HK-2 (cell line): ENCODE measurements at regions not wholly inside any gene's neighbourhood (a gene's known extent, or its start where the extent isn't known, plus 50 kb on each side); places are given as distances from the start of the nearest gene placed in this dataset.
A peak's percentile ranks its signal among the peaks of the same experiment; 100 is the strongest.

Experiments
- DNase-seq: peaks from one replicate; pipeline ENCODE4 v3.0.0-alpha.2; 2018; ENCODE audit not compliant: unreplicated experiment

DNA sequence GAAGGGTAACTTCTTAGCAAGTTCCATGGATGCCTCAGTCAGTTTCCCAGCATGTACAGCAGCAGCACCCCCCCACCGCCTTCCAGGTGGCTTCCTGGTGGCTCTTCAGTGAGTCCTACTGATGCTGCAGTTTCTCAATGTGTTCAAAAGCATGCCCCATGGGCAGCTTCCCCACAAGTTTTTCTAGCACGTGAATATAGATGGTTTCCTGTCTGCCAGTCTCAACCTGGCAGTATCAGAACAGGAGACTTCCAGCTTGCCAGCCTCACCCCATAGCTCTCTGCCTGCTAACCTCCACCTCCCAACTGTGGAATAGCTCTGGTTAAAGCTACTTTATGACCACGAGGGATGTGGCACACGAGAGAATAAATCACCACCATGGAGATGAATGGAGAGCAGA is 188.3 kb upstream of the SLCO3A1 start:
- no peak for DNase-seq

DNA sequence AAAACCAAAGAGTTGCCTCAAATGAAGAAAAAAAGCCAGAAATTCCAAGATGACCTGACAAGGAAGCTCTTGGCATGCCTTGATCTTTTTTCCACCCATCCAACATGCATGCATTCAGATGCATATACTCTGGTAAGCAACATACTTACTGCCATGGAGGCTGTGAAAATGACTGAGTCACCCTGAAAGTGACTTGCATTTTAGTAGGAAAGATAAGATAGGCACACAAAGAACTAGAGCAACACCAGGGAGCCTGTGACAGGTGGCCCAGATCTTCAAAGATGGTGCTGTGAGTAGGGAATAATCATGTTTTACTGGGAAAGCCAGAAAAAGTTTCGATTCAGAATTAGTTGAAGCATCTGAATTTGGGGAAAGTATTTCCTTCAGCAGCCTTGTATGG is 185.1 kb upstream of the SLCO3A1 start:
- no peak for DNase-seq

DNA sequence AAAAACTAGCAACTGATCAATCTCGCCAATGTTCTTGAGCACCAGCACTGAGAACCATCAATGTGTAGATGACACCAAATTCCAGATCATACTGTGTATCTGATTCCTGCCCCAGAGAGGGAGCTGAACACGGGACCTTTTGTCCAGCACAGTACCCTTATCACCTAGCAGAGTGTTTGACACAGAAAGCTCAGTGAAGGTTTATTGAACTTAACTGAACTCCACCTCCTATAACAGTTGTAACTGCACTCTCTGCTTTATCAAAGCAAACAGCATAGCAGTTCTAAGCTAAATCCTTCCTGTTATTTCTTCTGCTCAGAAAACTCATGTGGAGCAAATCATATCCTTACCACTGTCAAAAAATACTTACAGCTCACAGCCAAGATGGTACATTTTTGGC is 183.4 kb upstream of the SLCO3A1 start:
- DNase-seq = no peak

DNA sequence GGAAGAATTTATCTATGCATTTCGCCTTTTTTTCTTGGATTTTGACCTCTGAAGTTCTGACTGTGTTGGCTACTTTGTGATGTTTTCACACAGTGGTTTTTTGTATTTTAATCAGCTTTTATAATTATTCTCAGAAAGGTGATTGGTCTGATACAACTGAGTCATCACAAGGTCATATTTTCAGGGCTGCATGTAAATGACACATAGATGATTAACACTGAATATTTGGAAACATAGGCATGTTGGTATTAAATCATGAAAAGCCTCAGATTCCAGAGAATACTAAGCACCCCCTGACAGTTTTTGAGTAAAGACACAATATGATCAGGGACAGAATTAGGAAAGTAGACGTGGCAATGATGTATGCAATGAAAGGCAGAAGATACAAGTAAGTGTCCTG is 175.5 kb upstream of the SLCO3A1 start:
- no peak for DNase-seq

DNA sequence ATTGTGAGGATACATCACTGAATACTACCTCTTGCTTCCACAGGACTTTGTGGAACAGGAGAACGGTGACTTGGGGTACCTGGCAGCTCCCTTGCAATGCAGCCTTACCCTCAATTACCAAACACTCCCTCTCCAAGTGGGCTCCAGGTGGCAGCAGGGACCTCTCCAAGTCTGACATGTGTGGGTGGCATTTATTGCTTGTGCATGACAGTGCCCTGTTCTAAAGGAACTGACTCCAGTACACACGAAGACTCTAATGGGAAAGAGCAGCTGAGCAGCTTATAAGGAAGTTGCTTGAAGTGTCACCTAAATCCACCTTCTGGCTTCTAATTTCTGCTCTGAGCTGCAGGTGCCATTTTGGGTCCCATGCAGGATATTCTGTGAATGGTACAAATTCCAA is 174.1 kb upstream of the SLCO3A1 start:
- no peak for DNase-seq

DNA sequence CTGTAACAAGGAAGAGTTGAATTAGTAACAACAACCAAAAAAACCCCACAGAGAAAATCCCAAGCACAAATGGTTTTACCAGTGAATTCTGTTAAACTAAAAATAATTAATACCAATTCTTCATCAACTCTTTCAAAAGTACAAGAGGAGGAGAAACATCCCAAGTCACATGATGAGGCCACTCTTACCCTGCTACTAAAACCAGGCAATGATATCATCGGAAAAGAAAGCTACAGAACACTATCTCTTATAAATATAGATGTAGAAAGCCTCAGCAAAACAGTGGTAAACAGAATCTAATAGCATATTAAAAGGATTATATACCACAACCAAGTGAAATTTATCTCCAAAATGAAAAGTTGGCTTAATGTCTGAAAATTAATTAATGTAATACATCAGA is 168.1 kb upstream of the SLCO3A1 start:
- no peak for DNase-seq

DNA sequence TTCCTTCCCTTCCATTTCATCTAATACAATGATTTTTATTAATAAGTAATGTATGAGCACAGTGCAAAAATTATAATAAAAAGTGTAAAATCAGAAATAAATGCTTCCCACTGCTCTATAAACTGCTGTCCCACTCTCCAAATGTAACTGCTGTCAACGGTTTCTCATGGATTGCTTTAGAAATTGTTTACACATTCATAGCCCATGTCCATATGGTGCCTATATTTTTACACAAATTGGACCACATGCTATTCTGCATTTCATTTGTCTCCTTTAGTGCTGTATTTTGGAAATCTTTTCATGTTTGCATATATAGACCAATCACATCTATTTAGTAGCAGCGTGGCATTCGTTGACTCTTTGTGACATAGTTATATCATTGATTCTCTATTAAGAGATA is 164.7 kb upstream of the SLCO3A1 start:
- no peak for DNase-seq

DNA sequence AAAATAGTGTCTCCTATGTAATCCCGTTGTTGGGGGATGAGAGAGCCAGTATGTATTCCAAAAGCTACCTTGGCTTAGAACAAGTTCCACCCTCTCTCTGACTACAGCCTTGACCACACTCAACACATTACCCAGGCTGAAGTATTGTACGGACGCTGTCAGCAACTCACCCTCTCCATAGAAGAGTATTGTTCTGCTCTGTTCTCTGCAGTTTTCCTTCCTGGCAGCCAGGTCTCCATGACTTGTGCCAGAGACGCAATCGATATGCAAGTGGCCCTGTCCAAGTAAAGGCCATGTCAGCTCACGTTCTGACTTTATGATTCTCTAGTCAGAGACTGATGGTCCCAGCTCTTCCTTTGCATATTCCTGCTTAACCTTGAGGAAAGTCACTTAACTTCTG is 164.1 kb upstream of the SLCO3A1 start:
- no peak for DNase-seq

DNA sequence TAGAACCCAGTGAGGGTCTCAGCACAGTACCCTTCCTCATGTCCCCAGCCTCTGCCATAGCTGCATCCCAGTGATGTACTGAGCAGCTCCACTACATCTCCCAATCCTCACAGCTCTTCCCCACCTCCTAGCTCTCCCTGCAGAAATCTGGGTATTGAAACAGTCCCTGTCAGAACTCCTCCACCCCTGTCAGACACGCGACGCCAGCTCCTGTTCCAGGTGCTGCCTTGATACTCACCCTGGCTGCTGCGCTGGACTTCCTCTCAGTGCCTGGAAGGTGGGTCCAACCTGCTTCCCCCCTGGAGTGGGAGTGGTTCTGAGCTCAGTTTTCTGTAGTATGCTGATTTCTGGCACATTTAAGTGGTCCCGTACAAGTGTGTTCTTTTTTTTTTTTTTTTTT is 160.9 kb upstream of the SLCO3A1 start:
- no peak for DNase-seq

DNA sequence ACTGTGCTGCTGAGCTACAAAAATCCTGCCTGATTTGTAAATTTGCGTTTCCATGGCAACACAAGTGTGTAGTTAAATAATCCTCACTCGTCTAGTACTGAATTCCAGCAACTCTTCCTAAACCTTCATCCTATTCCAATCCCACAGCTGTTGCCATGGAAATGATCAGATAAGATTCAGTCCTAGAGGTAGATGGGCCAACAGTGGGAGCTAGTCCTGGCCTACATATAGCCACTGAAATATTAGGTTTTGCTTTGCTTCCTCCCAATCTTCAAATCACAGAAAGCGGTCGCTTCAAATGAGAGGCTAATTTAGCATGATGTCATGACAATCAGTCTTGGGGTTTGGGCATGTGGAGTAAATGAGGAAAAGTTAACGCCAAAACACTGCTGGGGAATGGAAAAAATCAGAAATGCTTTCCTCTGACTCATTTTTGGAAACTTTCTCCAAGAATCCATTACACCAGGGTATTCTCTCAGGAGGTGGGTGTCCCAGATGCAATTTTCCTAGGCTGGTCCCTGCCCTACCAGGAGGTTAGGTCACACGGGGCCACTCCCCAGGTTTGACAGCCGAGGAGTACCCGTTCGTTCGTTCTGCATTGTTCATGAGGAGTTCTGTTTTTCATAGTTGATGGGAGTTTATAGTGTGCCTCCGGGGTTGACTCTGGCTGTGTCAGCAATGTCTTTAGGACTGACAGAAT is 159.2 kb upstream of the SLCO3A1 start:
- DNase-seq = no peak

DNA sequence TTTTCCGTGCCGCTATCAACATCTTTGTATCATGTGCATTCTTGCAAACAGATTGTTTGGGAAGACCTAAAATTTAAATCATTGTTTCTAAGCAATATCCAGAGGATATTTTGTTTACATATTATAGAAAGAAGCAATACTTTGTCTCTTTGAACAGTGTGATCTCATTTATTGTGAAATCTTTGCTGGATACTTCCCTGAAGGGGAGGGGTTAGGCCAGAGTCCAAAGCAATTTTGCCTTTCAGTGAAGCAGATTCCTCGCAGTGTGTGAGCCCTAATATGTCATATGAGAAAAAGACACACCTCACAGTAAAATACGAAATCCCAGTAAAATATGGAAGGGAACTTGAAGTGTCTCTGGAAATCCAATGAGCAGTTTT is 158.7 kb upstream of the SLCO3A1 start:
- DNase-seq = no peak

DNA sequence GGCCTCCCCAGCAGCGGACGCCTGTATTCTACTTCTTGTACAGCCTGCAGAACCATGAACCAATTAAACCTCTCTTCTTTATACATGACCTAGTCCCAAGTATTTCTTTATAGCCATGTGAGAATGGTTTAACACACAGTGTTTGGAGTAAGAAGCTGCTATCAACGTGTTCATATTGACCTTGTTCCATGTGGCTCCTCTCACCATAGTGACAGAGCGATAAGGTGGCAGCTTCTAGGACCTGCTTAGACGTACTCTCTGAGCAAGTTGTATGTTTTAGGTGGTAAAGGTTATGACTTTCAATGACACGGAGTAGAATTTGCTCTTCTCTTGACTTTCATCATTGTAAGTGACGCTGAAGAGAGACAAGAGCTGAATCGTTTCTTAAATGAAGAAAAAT is 157.7 kb upstream of the SLCO3A1 start:
- DNase-seq = no peak

DNA sequence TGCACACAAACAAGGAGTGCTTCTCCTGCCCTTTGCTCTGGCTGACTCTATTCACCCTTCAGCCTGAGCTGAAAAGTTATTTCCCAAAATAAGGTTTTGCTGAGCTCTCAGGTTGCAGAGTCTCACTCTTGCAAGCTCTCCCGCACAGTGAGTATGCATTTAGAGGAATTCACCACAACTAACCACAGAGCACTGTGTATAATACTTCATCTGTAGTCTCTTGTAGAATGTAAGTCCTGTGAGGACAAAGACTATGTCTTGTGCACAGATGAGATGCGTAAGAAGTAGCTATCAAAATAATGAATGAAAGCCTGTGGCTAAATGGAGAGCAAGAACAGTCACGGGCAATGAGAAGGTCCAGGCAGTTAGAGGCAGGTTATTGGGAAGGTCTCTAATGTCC is 156.5 kb upstream of the SLCO3A1 start:
- no peak for DNase-seq

DNA sequence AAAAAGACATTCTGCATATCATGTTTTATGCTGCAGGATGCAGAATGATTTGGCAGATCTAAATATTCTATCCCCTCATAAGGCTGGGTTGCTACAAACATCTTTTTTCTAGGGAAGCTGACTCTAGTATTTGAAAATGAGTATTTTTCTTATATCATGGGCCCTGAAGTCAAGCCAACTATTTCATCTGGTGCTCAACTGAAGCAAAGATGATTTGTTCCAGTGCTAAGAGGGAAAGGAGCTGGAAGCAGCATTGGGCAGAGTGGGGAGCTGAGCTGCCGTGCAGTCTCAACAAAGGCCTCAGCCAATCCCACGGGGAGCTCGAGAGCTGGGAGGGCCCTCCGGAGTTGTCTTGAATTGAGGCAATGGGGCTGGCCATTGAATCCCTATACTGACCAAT is 155.3 kb upstream of the SLCO3A1 start:
- no peak for DNase-seq

DNA sequence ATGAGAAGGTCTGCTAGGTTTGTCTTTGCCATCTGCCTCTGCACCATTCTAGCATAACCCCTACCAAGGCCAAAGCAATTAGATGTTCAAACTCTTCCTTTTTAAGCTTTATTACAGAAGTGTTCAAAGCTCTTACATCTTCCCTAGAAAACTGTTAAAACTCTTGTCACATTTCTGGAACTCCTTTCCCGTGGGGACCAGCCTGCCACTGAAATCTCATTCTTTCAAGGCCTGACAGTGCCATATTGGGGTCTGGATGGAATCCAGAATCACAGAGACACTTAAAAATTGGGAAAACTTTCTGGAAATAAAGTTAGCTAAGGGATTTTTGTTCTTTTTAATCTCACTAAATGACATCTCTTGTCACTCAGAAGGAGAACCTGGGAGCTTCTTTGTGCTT is 153.8 kb upstream of the SLCO3A1 start:
- DNase-seq = no peak

DNA sequence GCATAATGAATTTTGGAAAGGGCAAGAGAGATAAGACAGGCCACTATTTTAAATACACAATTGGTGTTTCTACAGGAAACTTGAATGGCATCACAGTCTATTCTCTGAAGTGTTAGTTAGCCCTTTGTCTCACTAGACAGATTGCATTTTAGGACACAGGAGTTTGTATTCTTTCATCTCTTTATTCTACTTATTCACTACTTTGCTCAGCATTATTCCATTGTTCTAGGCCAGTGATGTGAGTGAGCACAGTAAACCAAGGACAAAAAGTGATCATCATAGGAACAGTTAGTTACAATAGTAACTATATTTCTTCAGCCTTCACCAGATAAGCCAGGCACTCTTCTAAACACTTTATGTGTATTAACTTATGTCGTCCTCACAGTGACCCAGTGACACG is 150.2 kb upstream of the SLCO3A1 start:
- DNase-seq = no peak

DNA sequence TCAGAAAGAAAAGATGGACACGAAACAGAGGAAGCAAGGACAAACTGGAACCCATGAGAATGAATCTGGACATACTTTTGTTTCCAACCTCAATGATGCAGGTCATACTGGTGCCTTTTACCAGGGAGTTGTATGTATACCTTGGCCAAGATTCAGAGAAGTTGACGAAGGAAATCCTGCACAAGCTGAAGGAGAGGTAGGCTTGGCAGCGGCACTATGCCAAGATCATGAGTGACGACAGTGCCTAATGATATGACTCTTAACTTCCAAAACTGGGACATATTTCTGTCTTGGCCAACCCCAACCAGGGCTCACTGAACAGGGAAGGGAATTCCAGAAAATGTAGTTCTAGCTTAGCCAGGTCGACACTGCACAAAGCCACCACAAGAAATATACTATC is 149.2 kb upstream of the SLCO3A1 start:
- no peak for DNase-seq

DNA sequence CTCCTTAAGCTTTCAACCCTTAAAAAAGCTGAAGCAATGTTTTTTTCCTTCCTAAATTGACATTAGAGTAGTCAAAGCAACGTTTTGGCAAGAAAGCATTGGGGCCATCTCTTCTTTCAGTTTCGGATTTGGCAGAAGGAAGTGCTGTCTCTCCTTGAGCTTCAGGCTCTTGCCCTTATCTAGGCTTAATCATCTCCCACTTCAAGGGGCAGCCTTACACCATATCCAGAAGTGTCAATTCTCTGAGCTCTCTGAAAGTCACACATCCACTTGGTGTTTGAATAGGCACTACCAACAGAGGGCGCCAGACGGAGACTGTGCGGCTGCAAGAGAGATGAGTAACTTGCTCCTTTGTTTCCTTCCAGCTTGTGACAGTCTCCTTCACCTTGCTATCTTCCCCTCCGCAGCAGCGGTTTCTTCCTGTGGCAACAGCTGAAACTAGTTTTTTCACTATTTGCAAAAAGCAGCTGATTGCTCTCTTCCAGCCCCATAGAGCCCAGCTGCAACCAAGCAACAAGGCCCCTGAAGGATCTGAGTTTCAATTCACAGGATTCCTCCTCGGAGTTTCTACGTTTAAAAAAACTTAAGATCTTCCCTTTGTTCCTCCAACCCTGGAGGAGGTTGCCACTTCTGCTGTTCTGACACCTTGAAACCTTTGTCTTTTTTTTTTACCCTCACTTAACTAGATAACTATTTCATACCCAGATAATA is 147.0 kb upstream of the SLCO3A1 start:
- peak; percentile 53 for DNase-seq

DNA sequence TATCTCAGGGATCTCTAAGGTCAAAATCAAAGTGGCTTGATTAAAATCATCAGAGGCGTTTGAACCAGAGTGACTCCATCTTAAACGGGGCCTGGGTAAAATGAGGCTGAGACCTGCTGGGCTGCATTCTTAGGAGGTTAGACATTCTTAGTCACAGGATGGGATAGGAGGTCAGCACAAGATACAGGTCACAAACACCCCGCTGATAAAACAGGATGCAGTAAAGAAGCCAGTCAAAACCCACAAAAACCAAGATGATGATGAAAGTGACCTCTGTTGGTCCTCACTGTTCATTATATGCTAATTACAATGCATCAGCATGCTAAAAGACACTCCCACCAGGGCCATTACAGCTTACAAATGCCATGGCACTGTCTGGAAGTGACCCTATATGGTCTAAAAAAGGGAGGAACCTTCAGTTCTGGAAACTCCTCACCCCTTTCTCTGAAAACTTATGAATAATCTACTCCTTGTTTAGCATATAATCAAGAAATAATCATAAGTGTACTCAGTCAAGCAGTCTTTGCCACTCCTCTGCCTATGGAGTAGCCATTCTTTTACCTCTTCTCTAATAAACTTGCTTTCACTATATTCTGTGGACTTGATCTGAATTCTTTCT is 143.3 kb upstream of the SLCO3A1 start:
- no peak for DNase-seq

DNA sequence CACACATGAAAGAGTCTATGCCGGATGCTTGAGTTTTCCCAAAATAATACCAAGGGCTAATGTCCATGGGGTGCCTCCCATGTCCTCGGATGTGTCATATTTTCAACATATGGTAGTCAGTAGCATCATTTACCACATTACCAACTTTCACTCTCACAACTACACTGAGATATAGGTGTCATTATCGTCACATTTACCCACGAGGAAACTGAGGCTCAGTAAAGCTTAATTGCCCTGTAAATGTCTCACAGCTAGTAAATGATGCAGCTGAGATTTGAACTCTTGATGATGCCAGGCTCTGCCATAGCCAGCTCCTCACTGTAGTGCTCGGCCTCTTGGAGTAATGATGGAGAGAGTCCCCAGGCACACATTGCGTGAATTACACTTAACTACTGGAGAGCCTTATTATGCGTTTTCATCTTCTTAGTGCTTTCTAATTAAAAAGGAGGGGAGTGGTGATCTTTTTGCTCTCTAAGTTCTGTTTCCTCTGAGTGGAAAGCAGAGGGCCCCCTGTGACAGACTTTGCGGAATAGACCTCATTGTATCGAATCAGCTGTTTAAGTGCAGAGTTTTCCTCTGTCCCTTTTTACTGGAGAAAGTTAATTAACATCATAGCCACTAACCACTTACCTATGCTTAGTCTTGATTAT is 142.0 kb upstream of the SLCO3A1 start:
- no peak for DNase-seq

DNA sequence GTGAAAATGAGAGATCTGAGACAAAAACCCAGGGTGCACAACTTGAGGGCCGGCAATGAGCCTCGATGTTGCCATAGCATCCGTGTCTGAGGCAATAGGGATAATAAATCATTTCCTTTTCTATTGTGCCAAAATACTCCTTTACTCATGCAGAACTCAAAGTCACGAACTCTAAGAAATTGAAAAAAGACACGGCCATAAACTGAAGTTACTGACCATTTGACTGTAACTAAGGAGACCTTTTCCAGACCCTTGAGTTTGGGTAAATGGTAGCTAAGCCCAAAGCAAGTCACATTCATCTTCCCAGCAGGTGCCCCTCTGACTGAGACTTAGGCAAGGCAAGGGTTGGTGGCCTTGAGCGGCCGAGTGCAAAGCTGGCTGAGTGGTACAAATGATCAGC is 141.2 kb upstream of the SLCO3A1 start:
- DNase-seq = no peak

DNA sequence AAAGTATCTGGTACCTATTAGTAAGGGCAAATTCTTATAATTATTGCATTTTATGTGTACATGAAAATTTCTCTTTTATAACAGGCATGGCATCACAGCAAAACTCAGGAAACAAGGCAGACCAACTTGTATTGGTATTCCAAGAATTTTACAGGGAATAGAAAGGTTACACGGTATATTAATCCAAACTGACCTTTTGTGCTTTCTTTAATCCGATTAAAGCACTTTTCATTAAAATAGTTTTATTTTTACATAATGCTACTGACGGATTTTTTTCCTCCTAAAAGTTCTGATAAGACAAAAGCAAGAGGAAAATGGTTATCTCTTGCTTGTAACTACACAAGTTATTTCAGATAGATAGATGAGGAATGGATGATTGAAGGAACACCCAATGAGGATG is 137.0 kb upstream of the SLCO3A1 start:
- no peak for DNase-seq

DNA sequence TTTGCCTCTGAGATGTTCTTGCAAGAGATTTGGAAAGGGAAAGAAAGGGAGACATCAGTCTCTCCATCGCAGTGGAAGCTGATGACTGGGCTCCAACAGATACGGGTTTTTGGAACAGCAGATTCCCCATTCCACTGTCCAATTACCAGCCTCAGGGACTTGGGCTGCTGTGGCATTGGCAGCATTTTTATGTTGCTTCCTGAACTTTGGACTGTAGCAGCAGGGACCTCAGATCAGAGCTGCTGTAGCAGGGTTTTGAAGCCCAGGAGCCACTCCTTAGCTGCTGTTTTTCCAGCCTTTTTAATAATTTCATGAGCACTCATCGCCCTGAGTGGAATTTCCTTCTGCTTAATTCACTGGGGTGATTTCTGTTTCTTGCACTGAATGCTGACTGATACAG is 135.7 kb upstream of the SLCO3A1 start:
- no peak for DNase-seq
